ENCODE measurements at regions not wholly inside any gene's neighbourhood (a gene's known extent, or its start where the extent isn't known, plus 50 kb on each side); places are given as distances from the start of the nearest gene placed in this dataset.

GRCh38 chr13:26471807-26472206 lies 85.7 kb upstream of the WASF3 start:
- no peak for TF ChIP-seq CTCF (IDR thresholded peaks at IDR 0.05; ENCODE audit: poor library complexity)
- no peak for TF ChIP-seq EZH2 (IDR thresholded peaks at IDR 0.05; ENCODE audit: borderline replicate concordance)
